ENCODE measurements at regions not wholly inside any gene's neighbourhood (a gene's known extent, or its start where the extent isn't known, plus 50 kb on each side); places are given as distances from the start of the nearest gene placed in this dataset.
A peak's percentile ranks its signal among the peaks of the same experiment; 100 is the strongest.

- DNase-seq, result no peak
Measured at GRCh38 chr18:27619090-27619772, 434.1 kb upstream of the CHST9 start.

GRCh38 chr18:27616324-27616723, 431.2 kb upstream of the CHST9 start:
- no peak for DNase-seq

- no peak for DNase-seq
Measured at GRCh38 chr18:27614951-27615844, 430.1 kb upstream of the CHST9 start.

- no peak for DNase-seq
Measured at GRCh38 chr18:27609221-27609620, 424.1 kb upstream of the CHST9 start.

- no peak for DNase-seq
Measured at GRCh38 chr18:27608742-27609141, 423.6 kb upstream of the CHST9 start.

GRCh38 chr18:27608174-27608573, 423.1 kb upstream of the CHST9 start:
- DNase-seq, result no peak

GRCh38 chr18:27606741-27607140, 421.6 kb upstream of the CHST9 start:
- no peak for DNase-seq

- DNase-seq, result peak; percentile 17
Measured at GRCh38 chr18:27605107-27605834, 420.2 kb upstream of the CHST9 start.

GRCh38 chr18:27604583-27604982, 419.5 kb upstream of the CHST9 start:
- no peak for DNase-seq

GRCh38 chr18:27602092-27602491, 417.0 kb upstream of the CHST9 start:
- no peak for DNase-seq

- DNase-seq, result no peak
Measured at GRCh38 chr18:27600245-27600644, 415.1 kb upstream of the CHST9 start.

- no peak for DNase-seq
Measured at GRCh38 chr18:27599202-27599829, 414.2 kb upstream of the CHST9 start.

- no peak for DNase-seq
Measured at GRCh38 chr18:27595113-27595838, 410.2 kb upstream of the CHST9 start.

- no peak for DNase-seq
Measured at GRCh38 chr18:27585602-27586173, 400.6 kb upstream of the CHST9 start.

GRCh38 chr18:27583466-27583865, 398.4 kb upstream of the CHST9 start:
- no peak for DNase-seq

GRCh38 chr18:27582760-27583412, 397.8 kb upstream of the CHST9 start:
- no peak for DNase-seq

GRCh38 chr18:27581296-27581904, 396.3 kb upstream of the CHST9 start:
- no peak for DNase-seq

- no peak for DNase-seq
Measured at GRCh38 chr18:27579364-27579763, 394.3 kb upstream of the CHST9 start.

GRCh38 chr18:27577752-27578151, 392.6 kb upstream of the CHST9 start:
- DNase-seq, result no peak

- no peak for DNase-seq
Measured at GRCh38 chr18:27577265-27577664, 392.2 kb upstream of the CHST9 start.

- no peak for DNase-seq
Measured at GRCh38 chr18:27567434-27567833, 382.3 kb upstream of the CHST9 start.
